ENCODE measurements at regions not wholly inside any gene's neighbourhood (a gene's known extent, or its start where the extent isn't known, plus 50 kb on each side); places are given as distances from the start of the nearest gene placed in this dataset.
A peak's percentile ranks its signal among the peaks of the same experiment; 100 is the strongest.

DNA sequence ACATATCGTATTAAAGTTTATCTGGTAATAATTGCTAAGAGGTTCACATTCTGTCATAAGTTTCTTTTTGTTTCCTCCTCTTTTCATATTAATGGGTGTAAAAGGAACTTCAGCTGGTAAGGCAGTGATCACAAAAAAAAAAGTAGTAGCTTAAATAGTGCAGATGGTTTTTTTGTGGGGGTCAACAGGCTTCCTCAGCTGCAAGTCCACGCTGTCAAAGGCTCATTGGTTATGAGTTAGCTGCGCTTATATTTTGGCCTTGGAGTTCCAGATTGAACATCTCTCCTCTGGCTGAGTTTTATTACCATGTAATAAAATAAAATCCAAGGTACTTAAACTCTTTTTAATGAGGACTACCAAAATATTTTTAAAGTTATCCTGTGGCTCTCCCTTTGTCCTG, 277.0 kb upstream of the ZEB2 start:
- no peaks in the 10 kb centered on the region for H3K36me3 ChIP-seq
- intact Hi-C loops (cut with DNase I) = no loop called here
- no peak for ATAC-seq
- H3K9me3 ChIP-seq = no peaks in the 10 kb centered on the region
- TF ChIP-seq, protein P1, sequence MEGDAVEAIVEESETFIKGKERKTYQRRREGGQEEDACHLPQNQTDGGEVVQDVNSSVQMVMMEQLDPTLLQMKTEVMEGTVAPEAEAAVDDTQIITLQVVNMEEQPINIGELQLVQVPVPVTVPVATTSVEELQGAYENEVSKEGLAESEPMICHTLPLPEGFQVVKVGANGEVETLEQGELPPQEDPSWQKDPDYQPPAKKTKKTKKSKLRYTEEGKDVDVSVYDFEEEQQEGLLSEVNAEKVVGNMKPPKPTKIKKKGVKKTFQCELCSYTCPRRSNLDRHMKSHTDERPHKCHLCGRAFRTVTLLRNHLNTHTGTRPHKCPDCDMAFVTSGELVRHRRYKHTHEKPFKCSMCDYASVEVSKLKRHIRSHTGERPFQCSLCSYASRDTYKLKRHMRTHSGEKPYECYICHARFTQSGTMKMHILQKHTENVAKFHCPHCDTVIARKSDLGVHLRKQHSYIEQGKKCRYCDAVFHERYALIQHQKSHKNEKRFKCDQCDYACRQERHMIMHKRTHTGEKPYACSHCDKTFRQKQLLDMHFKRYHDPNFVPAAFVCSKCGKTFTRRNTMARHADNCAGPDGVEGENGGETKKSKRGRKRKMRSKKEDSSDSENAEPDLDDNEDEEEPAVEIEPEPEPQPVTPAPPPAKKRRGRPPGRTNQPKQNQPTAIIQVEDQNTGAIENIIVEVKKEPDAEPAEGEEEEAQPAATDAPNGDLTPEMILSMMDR (IDR thresholded peaks at IDR 0.05) = no peak
- H3K4me3 ChIP-seq = no peak overlapping the region
- H3K27me3 ChIP-seq = no peaks in the 10 kb centered on the region
- DNase-seq = no peak
- no peaks in the 10 kb centered on the region for H3K4me1 ChIP-seq
- peak overlapping the region; percentile 14 for H3K27ac ChIP-seq

- no peak for DNase-seq
- Histone ChIP-seq H3K4me3 (no peak overlapping the region), H3K27me3 (no peaks in the 10 kb centered on the region), H3K4me1 (no peaks in the 10 kb centered on the region), H3K9me3 (no peaks in the 10 kb centered on the region), H3K36me3 (no peaks in the 10 kb centered on the region), H3K27ac (peak overlapping the region; percentile 14)
- TF ChIP-seq, protein P1 (IDR thresholded peaks at IDR 0.05) = no peak
- intact Hi-C loops (cut with DNase I) = no loop called here
- ATAC-seq = no peak
Observed at GRCh38 chr2:144796164-144796563, 276.2 kb upstream of the ZEB2 start.

DNA sequence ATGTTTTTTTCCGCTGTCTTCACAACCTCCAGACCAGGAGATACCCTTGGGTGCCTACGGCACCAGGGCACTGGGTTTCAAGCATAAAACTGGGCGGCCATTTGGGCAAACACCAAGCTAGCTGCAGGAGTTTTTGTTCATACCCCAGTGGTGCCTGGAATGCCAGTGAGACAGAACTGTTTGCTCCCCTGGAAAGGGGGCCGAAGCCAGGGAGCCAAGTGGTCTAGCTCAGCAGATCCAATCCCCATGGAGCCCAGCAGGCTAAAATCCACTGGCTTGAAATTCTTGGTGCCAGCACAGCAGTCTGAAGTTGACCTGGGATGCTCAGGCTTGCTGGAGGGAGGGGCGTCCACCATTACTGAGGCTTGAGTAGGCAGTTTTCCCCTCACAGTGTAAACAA, 265.3 kb upstream of the ZEB2 start:
- Histone ChIP-seq H3K27me3 (no peaks in the 10 kb centered on the region), H3K36me3 (no peaks in the 10 kb centered on the region), H3K9me3 (no peaks in the 10 kb centered on the region), H3K4me1 (no peaks in the 10 kb centered on the region), H3K4me3 (no peak overlapping the region), H3K27ac (no peak overlapping the region)
- intact Hi-C loops (cut with DNase I) = no loop called here
- ATAC-seq (no peak), DNase-seq (peak; percentile 31)
- TF ChIP-seq, protein P1 (IDR thresholded peaks at IDR 0.05) = no peak

DNA sequence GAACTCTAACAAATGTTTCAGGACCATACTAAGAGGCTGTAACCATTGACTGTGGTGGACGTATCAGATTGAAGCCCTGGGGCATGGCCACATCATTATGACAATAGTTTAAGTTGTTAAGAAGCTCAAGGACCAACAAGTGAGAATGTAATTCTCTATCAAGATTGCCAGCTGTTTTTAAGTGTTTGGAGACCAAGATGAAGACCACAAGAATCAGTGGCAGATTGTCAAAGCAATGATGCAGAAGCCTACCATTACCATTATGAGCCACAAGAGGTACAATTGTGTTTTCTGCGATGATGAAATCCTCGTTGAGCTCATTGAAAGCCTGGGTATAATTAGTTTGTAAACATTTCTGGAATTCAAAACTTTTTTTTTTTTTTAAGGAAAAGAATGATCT, 261.1 kb upstream of the ZEB2 start:
- Histone ChIP-seq H3K4me3 (no peak overlapping the region), H3K27ac (no peak overlapping the region), H3K27me3 (no peaks in the 10 kb centered on the region), H3K4me1 (no peaks in the 10 kb centered on the region), H3K9me3 (no peaks in the 10 kb centered on the region), H3K36me3 (no peaks in the 10 kb centered on the region)
- ATAC-seq (no peak), DNase-seq (no peak)
- TF ChIP-seq, protein P1 (IDR thresholded peaks at IDR 0.05) = no peak
- intact Hi-C loops (cut with DNase I) = no loop called here

DNA sequence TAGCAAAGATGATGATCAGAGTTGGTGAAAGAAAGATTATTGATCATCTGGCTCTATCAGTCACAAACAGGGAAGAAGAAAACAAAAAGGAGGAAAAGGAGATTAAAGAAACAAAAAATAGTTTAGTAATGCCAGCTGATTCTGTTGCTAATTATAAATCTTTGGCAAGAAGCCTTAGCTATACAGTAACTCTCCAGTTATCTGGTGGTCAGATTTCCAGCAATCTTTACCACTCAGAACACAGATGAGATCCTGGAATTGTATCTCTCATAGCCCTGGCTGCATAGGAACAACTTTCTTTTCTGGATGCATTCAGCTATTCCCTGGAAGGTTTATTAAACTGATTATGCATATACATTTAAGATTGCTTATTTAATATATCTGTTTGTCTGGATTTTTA, 256.8 kb upstream of the ZEB2 start:
- Histone ChIP-seq H3K4me3 (no peak overlapping the region), H3K4me1 (no peaks in the 10 kb centered on the region), H3K27me3 (no peaks in the 10 kb centered on the region), H3K9me3 (no peaks in the 10 kb centered on the region), H3K36me3 (no peaks in the 10 kb centered on the region), H3K27ac (no peak overlapping the region)
- TF ChIP-seq, protein P1 (IDR thresholded peaks at IDR 0.05) = no peak
- intact Hi-C loops (cut with DNase I) = no loop called here
- DNase-seq = no peak
- no peak for ATAC-seq

DNA sequence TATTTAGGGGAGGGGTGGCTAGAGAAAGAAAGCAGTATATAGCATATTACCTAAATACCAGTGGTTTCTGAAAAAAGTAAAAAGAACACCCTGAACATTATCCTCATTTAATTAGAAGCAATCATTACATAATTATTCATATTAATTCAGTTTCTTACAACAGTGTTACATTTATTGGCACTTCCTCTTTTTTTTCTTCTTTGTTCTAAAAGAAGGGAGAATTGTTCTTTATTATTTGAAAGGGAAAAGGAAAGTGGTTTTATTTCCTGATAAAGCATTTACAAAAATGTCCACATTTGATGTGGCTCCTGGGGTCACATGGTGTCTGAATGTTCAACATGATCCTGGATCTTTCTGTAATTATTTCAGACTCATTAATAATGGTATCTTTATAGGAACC, 254.9 kb upstream of the ZEB2 start:
- no peak overlapping the region for H3K4me3 ChIP-seq
- intact Hi-C loops (cut with DNase I) = no loop called here
- no peaks in the 10 kb centered on the region for H3K36me3 ChIP-seq
- DNase-seq = no peak
- no peak overlapping the region for H3K27ac ChIP-seq
- no peaks in the 10 kb centered on the region for H3K27me3 ChIP-seq
- TF ChIP-seq, protein P1 (IDR thresholded peaks at IDR 0.05) = no peak
- ATAC-seq = no peak
- H3K4me1 ChIP-seq = no peaks in the 10 kb centered on the region
- no peaks in the 10 kb centered on the region for H3K9me3 ChIP-seq
